Kidney (tissue), 13 donors: ENCODE measurements at regions not wholly inside any gene's neighbourhood (a gene's known extent, or its start where the extent isn't known, plus 50 kb on each side); places are given as distances from the start of the nearest gene placed in this dataset.

Experiments
- DNase-seq, 5 donors: peaks; one replicate each; pipeline ENCODE4 v3.0.0-alpha.2; 2013 to 2020
- FAIRE-seq: peaks from 2 replicates; lab custom pipeline; 2012; peaks lifted over from hg19 to GRCh38; lab: Jason Lieb, UNC
- H3K27ac ChIP-seq, 2 donors: one replicate each; pipeline ENCODE4 v1.7.0; 2013; ENCODE audit warnings: low read depth in 2 of 2, low read length in 2 of 2, inconsistent platforms in 1 of 2
- H3K27me3 ChIP-seq: one replicate; pipeline ENCODE4 v1.7.1; 2013; ENCODE audit warnings: low read length, inconsistent platforms; ENCODE audit not compliant: control insufficient read depth, insufficient read depth
- H3K36me3 ChIP-seq, 3 donors: one replicate each; pipeline versions ENCODE4 v1.7.0 to v1.7.1; 2013; ENCODE audit warnings: low read length in 3 of 3, control low read depth in 1 of 3, inconsistent platforms in 1 of 3; ENCODE audit not compliant: insufficient read depth in 3 of 3, control insufficient read depth in 2 of 3
- H3K4me1 ChIP-seq, 3 donors: one replicate each; pipeline versions ENCODE4 v1.7.0 to v1.7.1; 2013; ENCODE audit warnings: low read length in 3 of 3, inconsistent platforms in 1 of 3, low read depth in 1 of 3; ENCODE audit not compliant: control insufficient read depth in 2 of 3, insufficient read depth in 2 of 3
- H3K4me3 ChIP-seq, 3 donors: one replicate each; pipeline versions ENCODE4 v1.7.0 to v1.8.1; 2013; ENCODE audit warnings: low read length in 3 of 3, control low read depth in 1 of 3, inconsistent platforms in 1 of 3
- H3K9ac ChIP-seq, 3 donors: one replicate each; pipeline versions ENCODE4 v1.7.0 to v1.7.1; 2013; ENCODE audit warnings: low read length in 3 of 3, control low read depth in 1 of 3, inconsistent platforms in 1 of 3
- H3K9me3 ChIP-seq, 3 donors: one replicate each; pipeline versions ENCODE4 v1.7.0 to v1.7.1; 2013; ENCODE audit warnings: low read length in 3 of 3, control low read depth in 1 of 3, inconsistent platforms in 1 of 3; ENCODE audit not compliant: control insufficient read depth in 2 of 3, insufficient read depth in 1 of 3
- intact Hi-C: fragments of 100-400 bp; cut with DNase I; formaldehyde crosslinking; loops from one replicate; pipeline ENCODE4 v1.11.1; 2022
- TF ChIP-seq, protein P1 (sequence below): IDR thresholded peaks from 3 replicates; pipeline ENCODE4 v1.5.1; 2012; ENCODE audit warnings: mild to moderate bottlenecking, moderate library complexity, borderline replicate concordance; ENCODE audit not compliant: insufficient read depth; ENCODE audit errors: extremely low read depth
- donor health status: control.
- donor health status: control.
- donor health status: control.
- donor health status: control.
- donor health status: control.
- donor health status: DM: yes; HTN: yes; CAD: no.
- donor health status: Normal renal cell carcinoma (clear cell type).

DNA sequence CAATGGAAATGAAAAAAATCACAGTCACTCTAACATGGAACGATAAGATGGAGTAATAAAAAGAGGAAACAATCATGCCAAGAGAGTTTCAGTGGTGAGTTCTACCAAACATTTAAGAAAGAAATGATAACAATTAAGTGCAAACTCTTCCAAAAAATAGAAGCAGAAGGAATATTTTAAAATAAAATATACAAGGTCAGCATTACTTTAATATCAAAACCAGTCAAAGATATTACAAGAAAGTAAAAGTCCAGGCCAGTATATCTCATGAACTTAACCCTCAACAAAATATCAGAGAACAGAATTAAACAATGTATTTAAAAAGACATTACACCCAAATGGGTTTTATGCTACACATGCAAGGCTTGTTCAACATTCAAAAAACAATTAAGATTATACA lies 829.4 kb downstream of the TRIB2 start:
- no peaks in the 10 kb centered on the region for H3K4me1 ChIP-seq
- no peaks in the 10 kb centered on the region for H3K9me3 ChIP-seq
- H3K36me3 ChIP-seq: no peaks in the 10 kb centered on the region
- FAIRE-seq (no peak), DNase-seq (no peak)
- intact Hi-C loops: no loop called here
- H3K4me3 ChIP-seq: no peak overlapping the region
- no peaks in the 10 kb centered on the region for H3K27me3 ChIP-seq
- H3K27ac ChIP-seq: no peak overlapping the region
- H3K9ac ChIP-seq: no peak overlapping the region
- TF ChIP-seq, protein P1, sequence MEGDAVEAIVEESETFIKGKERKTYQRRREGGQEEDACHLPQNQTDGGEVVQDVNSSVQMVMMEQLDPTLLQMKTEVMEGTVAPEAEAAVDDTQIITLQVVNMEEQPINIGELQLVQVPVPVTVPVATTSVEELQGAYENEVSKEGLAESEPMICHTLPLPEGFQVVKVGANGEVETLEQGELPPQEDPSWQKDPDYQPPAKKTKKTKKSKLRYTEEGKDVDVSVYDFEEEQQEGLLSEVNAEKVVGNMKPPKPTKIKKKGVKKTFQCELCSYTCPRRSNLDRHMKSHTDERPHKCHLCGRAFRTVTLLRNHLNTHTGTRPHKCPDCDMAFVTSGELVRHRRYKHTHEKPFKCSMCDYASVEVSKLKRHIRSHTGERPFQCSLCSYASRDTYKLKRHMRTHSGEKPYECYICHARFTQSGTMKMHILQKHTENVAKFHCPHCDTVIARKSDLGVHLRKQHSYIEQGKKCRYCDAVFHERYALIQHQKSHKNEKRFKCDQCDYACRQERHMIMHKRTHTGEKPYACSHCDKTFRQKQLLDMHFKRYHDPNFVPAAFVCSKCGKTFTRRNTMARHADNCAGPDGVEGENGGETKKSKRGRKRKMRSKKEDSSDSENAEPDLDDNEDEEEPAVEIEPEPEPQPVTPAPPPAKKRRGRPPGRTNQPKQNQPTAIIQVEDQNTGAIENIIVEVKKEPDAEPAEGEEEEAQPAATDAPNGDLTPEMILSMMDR: no peak

DNA sequence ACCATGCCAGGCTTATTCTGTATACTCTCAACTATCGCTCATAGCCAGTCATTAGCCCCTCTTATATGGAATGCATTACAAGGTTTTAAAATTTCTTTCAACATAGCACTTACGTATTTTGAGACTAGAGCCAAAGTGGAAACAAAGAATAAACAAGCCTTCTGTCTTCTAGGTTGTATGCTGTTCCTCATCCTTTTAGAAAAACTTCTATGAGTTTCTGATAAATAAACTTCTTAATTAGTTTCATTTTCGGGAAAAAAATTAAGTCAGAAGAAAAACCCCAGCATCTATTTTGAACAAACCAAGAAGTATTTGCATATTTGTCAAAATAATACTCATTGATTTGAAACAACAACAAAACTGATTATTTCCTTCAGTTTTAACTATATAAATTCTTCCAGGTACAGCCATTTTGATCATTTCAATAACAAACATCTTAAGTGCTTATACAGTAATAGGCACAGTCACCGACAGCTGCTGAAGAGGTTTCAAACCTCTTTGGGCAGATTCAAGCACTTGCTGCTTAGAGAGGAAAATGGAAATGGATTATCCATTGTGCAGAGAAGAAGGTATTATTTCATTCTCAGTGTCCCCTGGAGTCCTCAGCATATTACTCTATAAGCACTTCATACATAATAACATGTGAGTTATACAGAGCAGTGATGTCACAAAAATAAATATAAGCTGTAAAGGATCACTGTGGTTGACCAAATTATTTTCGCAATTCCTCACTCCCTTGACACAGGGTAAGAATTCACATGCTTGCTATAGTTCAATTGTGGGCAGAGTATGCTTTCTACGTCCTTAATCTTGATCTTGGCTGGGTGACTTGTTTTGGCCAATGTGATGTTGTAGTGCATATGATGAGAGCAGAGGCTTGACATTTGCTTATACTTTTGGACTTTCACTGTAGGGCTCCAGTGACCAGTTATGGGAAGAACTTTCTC lies 833.8 kb downstream of the TRIB2 start:
- Histone ChIP-seq H3K4me1 (no peaks in the 10 kb centered on the region), H3K9me3 (no peaks in the 10 kb centered on the region), H3K4me3 (no peak overlapping the region), H3K27ac (no peak overlapping the region), H3K36me3 (no peaks in the 10 kb centered on the region), H3K27me3 (no peaks in the 10 kb centered on the region), H3K9ac (no peak overlapping the region)
- intact Hi-C loops: no loop called here
- DNase-seq (no peak), FAIRE-seq (no peak)
- TF ChIP-seq, protein P1: no peak

DNA sequence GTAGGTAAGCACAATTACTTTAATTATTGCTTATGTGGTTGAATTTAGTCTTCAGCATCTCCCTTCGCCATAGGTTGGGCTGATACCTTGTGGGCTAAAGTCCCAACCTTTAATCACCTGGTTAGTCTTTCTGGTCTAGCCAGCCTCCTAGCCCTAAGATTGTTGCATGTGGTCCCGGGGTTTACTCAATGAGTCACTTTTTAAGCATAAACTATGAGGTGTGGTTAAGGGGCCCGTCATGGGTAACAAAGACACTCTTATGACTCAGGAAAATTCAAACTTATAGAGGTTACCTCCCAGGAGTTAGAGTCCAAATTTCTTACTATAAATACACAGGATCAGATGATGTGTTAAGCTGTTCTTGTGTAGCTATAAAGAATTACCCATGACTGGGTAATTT lies 841.6 kb downstream of the TRIB2 start:
- no peaks in the 10 kb centered on the region for H3K27me3 ChIP-seq
- intact Hi-C loops: no loop called here
- FAIRE-seq: no peak
- H3K36me3 ChIP-seq: no peaks in the 10 kb centered on the region
- no peak overlapping the region for H3K27ac ChIP-seq
- no peak overlapping the region for H3K9ac ChIP-seq
- DNase-seq: peak in 1 of 5 donors; percentile 7
- TF ChIP-seq, protein P1: no peak
- no peak overlapping the region for H3K4me3 ChIP-seq
- H3K4me1 ChIP-seq: no peaks in the 10 kb centered on the region
- no peaks in the 10 kb centered on the region for H3K9me3 ChIP-seq
